ENCODE measurements at regions not wholly inside any gene's neighbourhood (a gene's known extent, or its start where the extent isn't known, plus 50 kb on each side); places are given as distances from the start of the nearest gene placed in this dataset.

- TF ChIP-seq CTCF (IDR thresholded peaks at IDR 0.05), result no peak
- no peak for TF ChIP-seq ZFX (IDR thresholded peaks at IDR 0.05; ENCODE audit: borderline replicate concordance)
These were observed 367.7 kb upstream of the PRR16 start for GRCh38 chr5:120096413-120096812.

All from 22Rv1 (cell line).